Prostate gland (tissue), 2 donors: ENCODE measurements at regions not wholly inside any gene's neighbourhood (a gene's known extent, or its start where the extent isn't known, plus 50 kb on each side); places are given as distances from the start of the nearest gene placed in this dataset.

Experiments
- DNase-seq: peaks from one replicate; pipeline ENCODE4 v3.0.0-alpha.2; 2019; ENCODE audit warnings: low spot score
- H3K27ac ChIP-seq, 2 donors: fragments of 200-600 bp; sonication (generic); 2 replicates each; pipeline ENCODE4 v1.5.1; 2017 to 2019
- H3K27me3 ChIP-seq: fragments of 200-600 bp; sonication (generic); replicated peaks from 2 replicates; pipeline ENCODE4 v1.5.1; 2019; ENCODE audit not compliant: insufficient read depth
- H3K36me3 ChIP-seq, 2 donors: fragments of 200-600 bp; sonication (generic); 1 replicate in 1 of 2; 2 replicates in 1 of 2; pipeline versions ENCODE4 v1.5.1 to v1.8.1; 2017 to 2019
- H3K4me1 ChIP-seq: fragments of 200-600 bp; sonication (generic); replicated peaks from 2 replicates; pipeline ENCODE4 v1.5.1; 2019
- H3K4me3 ChIP-seq, 2 donors: fragments of 200-600 bp; sonication (generic); 2 replicates each; pipeline ENCODE4 v1.5.1; 2017 to 2019
- H3K9me3 ChIP-seq: fragments of 200-600 bp; sonication (generic); 2 replicates; pipeline ENCODE4 v1.5.1; 2017
- POLR2A ChIP-seq: fragments of 450-650 bp; IDR thresholded peaks from one replicate; pipeline ENCODE4 v1.6.1; 2016; ENCODE audit warnings: antibody characterized with exemption, mild to moderate bottlenecking
- POLR2AphosphoS5 ChIP-seq: sonication (generic); formaldehyde crosslinking; IDR thresholded peaks from one replicate; pipeline ENCODE4 v1.6.1; 2017; ENCODE audit warnings: antibody characterized with exemption
- WGBS: methylation state at CpG from one replicate; pipeline ENCODE4 v1.1.5; 2018; 5-methylcytosine and 5-hydroxymethylcytosine counted together
- intact Hi-C: fragments of 100-400 bp; cut with DNase I; formaldehyde crosslinking; loops from one replicate; pipeline ENCODE4 v1.14.2; 2022
- TF ChIP-seq, protein P1 (sequence below), 4 experiments: fragments of 200-600 bp in 2 of 4; fragments of 450-650 bp in 2 of 4; sonication (generic) in 2 of 4; IDR thresholded peaks; 1 replicate in 3 of 4; 2 replicates in 1 of 4; pipeline ENCODE4 v1.5.1; 2016 to 2019; ENCODE audit warnings: antibody characterized with exemption in 4 of 4, mild to moderate bottlenecking in 2 of 4, moderate library complexity in 2 of 4

GRCh38 chr7:155167706-155168365 lies 97.7 kb downstream of the HTR5A start:
- TF ChIP-seq POLR2AphosphoS5 (no peak), POLR2A (no peak)
- TF ChIP-seq, protein P1, sequence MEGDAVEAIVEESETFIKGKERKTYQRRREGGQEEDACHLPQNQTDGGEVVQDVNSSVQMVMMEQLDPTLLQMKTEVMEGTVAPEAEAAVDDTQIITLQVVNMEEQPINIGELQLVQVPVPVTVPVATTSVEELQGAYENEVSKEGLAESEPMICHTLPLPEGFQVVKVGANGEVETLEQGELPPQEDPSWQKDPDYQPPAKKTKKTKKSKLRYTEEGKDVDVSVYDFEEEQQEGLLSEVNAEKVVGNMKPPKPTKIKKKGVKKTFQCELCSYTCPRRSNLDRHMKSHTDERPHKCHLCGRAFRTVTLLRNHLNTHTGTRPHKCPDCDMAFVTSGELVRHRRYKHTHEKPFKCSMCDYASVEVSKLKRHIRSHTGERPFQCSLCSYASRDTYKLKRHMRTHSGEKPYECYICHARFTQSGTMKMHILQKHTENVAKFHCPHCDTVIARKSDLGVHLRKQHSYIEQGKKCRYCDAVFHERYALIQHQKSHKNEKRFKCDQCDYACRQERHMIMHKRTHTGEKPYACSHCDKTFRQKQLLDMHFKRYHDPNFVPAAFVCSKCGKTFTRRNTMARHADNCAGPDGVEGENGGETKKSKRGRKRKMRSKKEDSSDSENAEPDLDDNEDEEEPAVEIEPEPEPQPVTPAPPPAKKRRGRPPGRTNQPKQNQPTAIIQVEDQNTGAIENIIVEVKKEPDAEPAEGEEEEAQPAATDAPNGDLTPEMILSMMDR (IDR thresholded peaks at IDR 0.05): no peak
- WGBS: 78% methylated on average over 18 of the region's 19 CpGs
- intact Hi-C loops: loop anchor here (10.0 kb wide), 1 partner anchor 163 kb away; the partner anchor contains the start of gene PAXIP1
- Histone ChIP-seq H3K27ac (no peak overlapping the region), H3K9me3 (no peaks in the 10 kb centered on the region), H3K27me3 (no peaks in the 10 kb centered on the region), H3K4me1 (no peaks in the 10 kb centered on the region), H3K4me3 (no peak overlapping the region), H3K36me3 (no peaks in the 10 kb centered on the region)
- no peak for DNase-seq

- Histone ChIP-seq H3K27ac (no peak overlapping the region), H3K4me1 (no peaks in the 10 kb centered on the region), H3K36me3 (no peaks in the 10 kb centered on the region), H3K9me3 (no peaks in the 10 kb centered on the region), H3K27me3 (no peaks in the 10 kb centered on the region), H3K4me3 (no peak overlapping the region)
- WGBS: 58% methylated on average over 14 of the region's 14 CpGs
- intact Hi-C loops: loop anchor here (10.0 kb wide), 1 partner anchor 164 kb away; the partner anchor contains the start of gene PAXIP1
- TF ChIP-seq POLR2AphosphoS5 (no peak), POLR2A (no peak)
- TF ChIP-seq, protein P1 (IDR thresholded peaks at IDR 0.05): no peak
- DNase-seq: no peak
Observed at GRCh38 chr7:155168597-155169480, 98.7 kb downstream of the HTR5A start.

DNA sequence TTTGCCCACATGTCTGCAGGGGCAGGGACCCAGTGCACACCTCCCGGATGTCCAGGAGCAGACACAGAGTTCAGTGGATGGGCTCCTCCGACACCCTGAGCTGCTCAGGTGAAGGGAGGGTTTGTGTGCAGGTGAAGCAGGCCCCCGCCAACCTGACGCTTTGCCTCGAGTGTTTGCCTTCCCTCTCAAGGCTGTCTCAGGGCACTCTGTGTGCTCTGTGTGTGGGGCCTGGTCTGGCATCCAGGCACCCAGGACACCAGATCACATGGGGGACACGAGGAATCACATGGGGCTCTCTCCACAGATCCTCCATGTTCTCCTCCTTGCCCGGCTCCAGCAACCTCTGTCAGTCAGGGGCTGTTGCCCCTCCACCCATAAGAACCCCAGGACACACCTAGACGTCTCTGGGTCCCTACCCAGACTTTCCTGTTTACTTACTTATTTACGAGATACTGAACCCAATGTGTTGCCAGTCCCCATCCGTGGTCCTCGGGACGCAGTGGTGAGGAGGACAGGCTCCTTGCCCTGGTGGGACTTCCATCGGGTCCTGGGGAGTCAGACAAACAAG lies 99.5 kb downstream of the HTR5A start:
- DNase-seq: no peak
- H3K27me3 ChIP-seq: no peaks in the 10 kb centered on the region
- 48% methylated on average over 13 of the region's 13 CpGs for WGBS
- H3K4me1 ChIP-seq: no peaks in the 10 kb centered on the region
- no peaks in the 10 kb centered on the region for H3K36me3 ChIP-seq
- intact Hi-C loops: loop anchor here (10.0 kb wide), 1 partner anchor 165 kb away; the partner anchor contains the start of gene PAXIP1
- no peak overlapping the region for H3K4me3 ChIP-seq
- H3K9me3 ChIP-seq: no peaks in the 10 kb centered on the region
- TF ChIP-seq, protein P1 (IDR thresholded peaks at IDR 0.05): no peak
- TF ChIP-seq POLR2A (no peak), POLR2AphosphoS5 (no peak)
- H3K27ac ChIP-seq: no peak overlapping the region

DNA sequence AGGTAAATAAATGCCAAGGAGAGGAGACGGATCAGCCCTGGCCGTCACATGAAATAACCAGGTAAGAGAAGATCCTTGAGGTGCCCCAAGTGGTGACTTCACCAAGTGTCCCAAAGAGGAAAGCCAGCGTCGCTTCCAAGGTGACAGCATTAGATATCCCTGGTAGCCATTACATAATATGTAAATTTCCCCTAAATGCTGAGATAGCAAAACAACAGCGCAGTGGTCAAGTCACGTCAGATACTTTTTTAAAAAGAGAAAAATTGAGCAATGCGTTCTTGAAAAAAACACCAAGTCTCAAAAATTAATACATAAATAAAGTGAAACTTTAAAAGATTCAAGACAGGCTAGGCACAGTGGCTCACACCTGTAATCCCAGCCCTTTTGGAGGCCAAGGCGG lies 100.2 kb downstream of the HTR5A start:
- Histone ChIP-seq H3K27ac (no peak overlapping the region), H3K36me3 (no peaks in the 10 kb centered on the region), H3K9me3 (no peaks in the 10 kb centered on the region), H3K4me3 (no peak overlapping the region), H3K27me3 (no peaks in the 10 kb centered on the region), H3K4me1 (no peaks in the 10 kb centered on the region)
- intact Hi-C loops: no loop called here
- WGBS: 77% methylated on average over 8 of the region's 8 CpGs
- TF ChIP-seq, protein P1 (IDR thresholded peaks at IDR 0.05): no peak
- TF ChIP-seq POLR2AphosphoS5: no peak
- TF ChIP-seq POLR2A: no peak
- DNase-seq: no peak
